ENCODE measurements at regions not wholly inside any gene's neighbourhood (a gene's known extent, or its start where the extent isn't known, plus 50 kb on each side); places are given as distances from the start of the nearest gene placed in this dataset.
A peak's percentile ranks its signal among the peaks of the same experiment; 100 is the strongest.

DNA sequence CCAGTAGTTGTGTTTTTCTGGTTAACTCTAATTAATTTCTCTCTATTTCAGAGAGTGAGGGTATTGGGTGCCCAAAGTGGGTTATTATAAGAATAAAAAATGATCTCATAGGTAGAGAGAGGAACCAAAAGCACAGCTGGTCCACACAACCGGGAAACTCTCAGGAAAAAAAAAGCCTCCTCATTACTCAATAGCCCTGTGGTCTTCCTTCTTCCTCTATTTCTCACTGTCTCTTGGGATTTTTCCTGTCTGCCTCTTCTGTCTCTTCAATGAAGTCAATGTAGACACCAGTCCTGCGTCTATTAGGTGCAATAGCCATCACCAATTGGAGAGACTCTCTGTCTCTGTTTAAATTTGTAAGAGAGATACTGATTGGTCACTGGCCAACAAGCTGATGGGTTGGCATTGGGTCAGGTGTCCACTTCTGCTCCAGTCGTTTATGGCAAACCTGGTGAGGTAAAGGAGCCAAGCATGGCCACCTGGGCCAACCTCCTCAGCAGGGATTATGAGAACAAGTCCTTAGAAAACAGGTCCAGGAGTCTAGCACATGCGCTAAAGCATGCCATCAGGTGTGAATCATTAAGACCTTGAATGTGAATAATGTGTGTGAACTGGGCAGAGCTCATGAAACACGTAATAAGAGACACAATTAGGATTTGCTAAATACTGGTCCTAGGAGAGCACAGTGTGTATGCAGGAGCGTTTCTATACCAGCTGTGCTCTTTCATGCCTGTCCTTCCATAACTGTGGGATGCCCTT lies 443.0 kb upstream of the RUNX1 start:
- no peak for DNase-seq (ENCODE audit: low read depth)

- DNase-seq (ENCODE audit: low read depth): no peak
Measured at GRCh38 chr21:35491114-35491513, 442.0 kb upstream of the RUNX1 start.

- DNase-seq (ENCODE audit: low read depth): no peak
Measured at GRCh38 chr21:35489389-35489980, 440.4 kb upstream of the RUNX1 start.

DNA sequence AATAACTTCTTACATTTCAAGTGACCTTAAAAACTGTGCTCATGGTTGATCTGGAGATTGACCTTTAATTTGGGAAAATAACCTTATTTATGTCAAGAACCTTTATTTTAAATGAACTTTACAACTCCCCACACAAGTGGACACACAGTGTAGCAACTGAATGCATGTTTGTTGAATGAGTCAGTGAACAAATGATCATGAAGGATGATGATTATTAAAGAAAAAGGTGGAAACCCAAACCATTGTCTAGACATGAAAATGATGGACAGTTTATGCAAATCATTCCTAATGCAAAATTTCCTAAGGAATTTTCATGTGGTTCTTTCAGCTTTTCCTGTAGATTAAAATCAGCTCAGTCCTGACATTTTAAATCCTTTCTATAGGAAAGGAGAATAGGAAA lies 439.8 kb upstream of the RUNX1 start:
- no peak for DNase-seq (ENCODE audit: low read depth)

GRCh38 chr21:35485364-35485763 lies 436.3 kb upstream of the RUNX1 start:
- DNase-seq (ENCODE audit: low read depth): no peak

- DNase-seq (ENCODE audit: low read depth): no peak
Measured at GRCh38 chr21:35484851-35485250, 435.7 kb upstream of the RUNX1 start.

DNA sequence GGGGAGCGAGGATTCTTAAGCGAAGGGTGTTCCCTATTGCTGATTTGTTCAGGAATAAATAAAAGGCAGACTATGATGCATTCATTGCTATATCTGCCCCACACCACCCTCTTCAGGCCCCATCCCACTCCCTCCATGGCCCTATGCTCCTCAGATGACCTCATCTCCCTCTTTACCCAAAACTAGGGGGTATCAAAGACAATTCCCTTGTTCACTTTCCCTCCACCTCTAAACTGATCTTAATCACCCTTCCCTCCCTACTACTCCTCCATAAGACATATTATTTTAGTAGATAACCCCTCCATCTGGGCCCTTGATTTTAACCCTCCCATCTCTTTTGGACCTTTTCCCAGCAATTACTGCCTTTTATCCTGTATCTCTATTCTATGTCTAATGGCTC lies 434.9 kb upstream of the RUNX1 start:
- DNase-seq (ENCODE audit: low read depth): no peak

- DNase-seq (ENCODE audit: low read depth): no peak
Measured at GRCh38 chr21:35482933-35483662, 434.0 kb upstream of the RUNX1 start.

GRCh38 chr21:35482096-35482495 lies 433.0 kb upstream of the RUNX1 start:
- no peak for DNase-seq (ENCODE audit: low read depth)

DNA sequence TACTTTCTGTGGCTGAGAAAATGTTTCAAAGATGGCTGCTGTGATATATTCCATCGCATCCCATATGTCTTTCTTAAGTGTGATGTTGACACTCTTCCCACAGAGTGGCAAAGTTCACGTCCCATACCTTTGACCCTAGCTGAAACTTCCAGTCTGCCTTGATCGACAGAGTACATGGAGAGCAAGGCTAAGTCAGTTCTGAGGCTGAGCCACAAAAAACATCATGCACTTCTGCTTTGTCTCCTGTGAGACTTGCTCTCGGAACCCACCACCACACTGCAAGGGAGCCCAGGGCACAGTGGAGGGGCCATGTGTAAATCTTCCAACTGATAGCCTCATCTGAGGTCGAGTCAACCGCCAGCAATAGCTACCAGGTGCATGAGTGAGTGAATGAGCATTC lies 431.9 kb upstream of the RUNX1 start:
- DNase-seq (ENCODE audit: low read depth): no peak

DNA sequence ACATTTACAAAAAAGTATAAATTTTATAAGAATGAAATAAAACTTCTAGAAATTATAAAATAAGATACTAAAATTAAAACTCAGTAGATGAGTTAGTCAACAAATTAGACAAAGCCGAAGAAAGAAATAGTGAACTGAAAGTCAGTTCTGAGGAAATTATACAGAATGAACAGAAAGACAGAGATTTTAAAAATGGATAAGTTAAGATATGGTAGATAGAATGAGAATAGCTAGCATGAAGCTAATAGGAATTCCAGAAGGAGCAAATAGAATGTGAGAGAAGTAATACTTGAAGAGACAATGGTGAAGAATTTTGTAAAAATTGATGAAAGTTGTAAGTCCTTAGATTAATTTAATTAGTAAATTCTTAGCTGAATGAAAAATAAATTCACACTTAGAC lies 430.4 kb upstream of the RUNX1 start:
- no peak for DNase-seq (ENCODE audit: low read depth)

GRCh38 chr21:35479065-35479448 lies 430.0 kb upstream of the RUNX1 start:
- no peak for DNase-seq (ENCODE audit: low read depth)

- no peak for DNase-seq (ENCODE audit: low read depth)
Measured at GRCh38 chr21:35478161-35479064, 429.3 kb upstream of the RUNX1 start.

DNA sequence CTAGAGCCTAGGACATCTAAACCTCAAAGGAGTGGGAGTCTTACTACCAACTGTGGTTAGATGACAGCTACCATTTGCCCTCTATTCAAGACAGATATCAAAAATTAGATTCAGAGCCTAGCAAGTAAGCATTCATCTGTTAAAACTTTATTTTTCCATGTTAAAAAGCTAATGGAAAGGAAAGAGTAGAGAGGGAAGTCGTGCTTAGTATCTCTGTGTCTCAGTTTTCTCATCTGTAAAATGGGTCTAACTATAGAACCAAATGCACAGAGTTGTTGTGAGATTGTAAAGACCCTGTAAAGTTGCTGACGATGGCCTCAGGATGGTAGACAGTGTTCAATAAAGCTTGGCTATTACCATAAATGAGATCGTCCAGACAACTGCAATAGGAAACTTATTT lies 428.5 kb upstream of the RUNX1 start:
- no peak for DNase-seq (ENCODE audit: low read depth)

DNA sequence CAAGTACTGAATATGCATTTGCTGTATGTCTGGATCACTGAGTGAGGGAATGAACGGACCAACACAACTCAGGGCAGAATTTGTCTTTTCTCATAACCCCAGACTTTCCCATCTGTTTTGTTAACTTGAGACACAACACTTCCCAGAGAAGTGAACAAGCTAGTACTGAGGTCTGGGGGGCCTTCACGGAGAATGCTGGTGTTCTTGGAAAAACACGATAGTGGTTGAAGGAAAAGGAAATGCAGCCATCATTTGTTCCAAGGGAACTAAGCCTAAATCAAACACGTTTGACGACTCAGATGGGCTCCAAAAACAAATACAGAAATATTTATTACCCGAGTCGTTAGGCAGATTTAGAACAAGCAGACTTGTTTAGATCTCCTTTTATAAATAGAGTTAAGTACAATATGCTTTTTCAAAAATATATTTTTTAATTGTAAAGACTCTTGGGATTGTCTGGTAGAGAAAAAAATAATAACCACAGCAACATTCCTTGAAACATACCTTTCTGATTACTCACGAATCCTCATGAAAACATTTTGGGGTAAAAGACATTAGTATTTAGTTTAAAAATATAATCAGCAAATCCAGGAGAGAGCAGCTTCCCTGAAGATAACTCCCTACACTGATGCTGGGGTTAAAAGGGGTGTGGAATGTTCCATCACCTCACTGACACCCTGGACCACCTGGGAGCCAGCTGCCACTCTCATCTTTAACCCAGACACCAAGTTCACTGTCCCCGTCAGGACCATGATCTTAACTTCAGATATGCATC lies 427.7 kb upstream of the RUNX1 start:
- DNase-seq (ENCODE audit: low read depth): peak; percentile 42

DNA sequence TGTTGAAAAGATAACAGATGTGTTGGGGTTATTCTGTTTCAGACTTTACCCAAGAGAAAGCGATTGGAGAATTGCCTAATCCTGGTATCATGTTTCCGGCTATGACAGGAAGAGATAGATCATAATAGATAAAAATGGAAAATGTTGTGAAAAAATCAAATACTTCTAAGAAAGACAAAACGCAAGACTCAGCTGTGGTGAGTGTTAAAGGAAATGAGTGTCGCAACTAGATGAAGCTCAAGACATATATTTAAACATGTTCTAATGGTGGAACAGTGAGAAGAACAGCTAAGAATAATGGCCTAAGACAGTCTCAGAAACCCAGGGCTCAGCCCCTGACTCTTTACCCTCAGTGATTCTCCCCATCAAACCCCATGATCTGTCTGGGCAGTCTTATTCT lies 426.7 kb upstream of the RUNX1 start:
- peak; percentile 22 for DNase-seq (ENCODE audit: low read depth)

DNA sequence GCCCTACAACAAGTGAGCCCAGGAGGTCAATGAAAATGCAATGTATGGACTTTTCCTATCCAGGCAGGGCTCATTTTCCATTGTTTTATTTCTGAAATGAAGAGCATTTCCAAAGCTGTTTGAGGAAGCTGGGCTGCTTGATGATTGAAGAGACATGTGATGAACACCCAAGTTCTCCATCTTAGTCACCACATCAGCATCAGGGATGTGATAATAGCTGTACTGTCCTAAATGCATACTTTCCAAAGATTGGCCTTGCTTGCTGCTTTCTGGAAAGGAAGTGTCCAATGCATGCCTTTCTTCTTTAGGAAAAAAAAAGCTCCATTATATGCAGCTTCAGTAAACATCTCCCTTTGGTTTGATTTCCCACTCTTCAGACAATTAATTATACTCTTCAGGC lies 425.9 kb upstream of the RUNX1 start:
- no peak for DNase-seq (ENCODE audit: low read depth)

- no peak for DNase-seq (ENCODE audit: low read depth)
Measured at GRCh38 chr21:35473496-35473895, 424.4 kb upstream of the RUNX1 start.

GRCh38 chr21:35470522-35470921 lies 421.4 kb upstream of the RUNX1 start:
- no peak for DNase-seq (ENCODE audit: low read depth)

GRCh38 chr21:35469498-35469897 lies 420.4 kb upstream of the RUNX1 start:
- peak; percentile 24 for DNase-seq (ENCODE audit: low read depth)

DNA sequence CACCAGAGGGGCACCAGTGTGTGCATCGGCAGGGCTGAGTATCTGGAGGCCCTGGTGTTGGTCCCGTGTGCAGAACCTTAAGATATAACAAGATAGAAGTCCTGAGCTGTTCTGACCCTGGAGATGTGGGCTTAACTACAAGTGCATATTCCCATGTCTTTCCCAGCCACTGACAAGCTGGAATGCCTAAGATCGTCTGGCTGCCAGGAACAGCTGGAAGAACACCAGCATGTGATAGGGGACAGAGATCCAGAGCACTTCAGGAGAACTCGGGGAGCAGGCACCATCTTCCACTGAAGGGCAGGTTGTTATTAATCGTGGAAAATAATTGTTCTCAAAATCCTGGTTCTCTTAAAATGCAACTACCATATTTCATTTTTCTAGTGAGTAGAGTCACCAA lies 419.9 kb upstream of the RUNX1 start:
- DNase-seq (ENCODE audit: low read depth): no peak

DNA sequence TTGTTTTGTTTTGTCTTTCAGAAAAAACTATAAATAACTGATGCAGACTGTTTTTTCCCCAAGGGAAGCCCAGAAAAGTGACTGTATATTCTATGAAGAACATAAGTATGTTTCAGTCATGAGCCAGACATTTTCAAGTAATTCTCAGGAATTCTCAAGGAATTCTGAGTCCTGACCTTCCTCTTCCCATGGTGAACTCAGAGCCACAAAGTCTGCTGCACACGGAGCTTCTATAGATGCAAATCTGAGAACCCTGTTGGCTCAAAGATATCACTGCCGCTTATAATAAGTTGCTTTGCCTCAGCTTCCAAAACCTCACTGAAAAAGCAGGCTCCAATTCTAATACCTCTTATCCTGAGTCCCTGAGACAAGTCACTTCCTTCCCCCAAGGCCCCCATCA lies 418.5 kb upstream of the RUNX1 start:
- DNase-seq (ENCODE audit: low read depth): peak; percentile 27
